Right lobe of liver (tissue), 4 donors: ENCODE measurements at regions not wholly inside any gene's neighbourhood (a gene's known extent, or its start where the extent isn't known, plus 50 kb on each side); places are given as distances from the start of the nearest gene placed in this dataset.

ENCODE experiments used
- CTCF ChIP-seq, 4 donors: fragments of 200-600 bp in 3 of 4; fragments of 450-650 bp in 1 of 4; IDR thresholded peaks; one replicate each; pipeline versions ENCODE4 v1.5.1 to v1.8.0; 2016 to 2022; ENCODE audit warnings: antibody characterized with exemption in 4 of 4, mild to moderate bottlenecking in 2 of 4
- POLR2A ChIP-seq: fragments of 450-650 bp; IDR thresholded peaks from one replicate; pipeline ENCODE4 v1.6.1; 2017; ENCODE audit warnings: antibody characterized with exemption, mild to moderate bottlenecking
- donor health status: DM: no; HTN: no; CAD: no.
- donor health status: DM: no; HTN: no; CAD: no.
- donor health status: DM: no; HTN: yes; CAD: no.

- TF ChIP-seq CTCF (IDR thresholded peaks at IDR 0.05): no peak
- no peak for TF ChIP-seq POLR2A
Observed at GRCh38 chr1:30606166-30606565, 117.2 kb downstream of the MATN1 start.
